SKM-1 treated with dmso at 0.1 percent for 144 hours (cell line): ENCODE measurements at regions not wholly inside any gene's neighbourhood (a gene's known extent, or its start where the extent isn't known, plus 50 kb on each side); places are given as distances from the start of the nearest gene placed in this dataset.

Experiments used
- DNase-seq: peaks from one replicate; lab custom pipeline; 2025; ENCODE audit not compliant: unreplicated experiment; lab: John Stamatoyannopoulos, UW

DNA sequence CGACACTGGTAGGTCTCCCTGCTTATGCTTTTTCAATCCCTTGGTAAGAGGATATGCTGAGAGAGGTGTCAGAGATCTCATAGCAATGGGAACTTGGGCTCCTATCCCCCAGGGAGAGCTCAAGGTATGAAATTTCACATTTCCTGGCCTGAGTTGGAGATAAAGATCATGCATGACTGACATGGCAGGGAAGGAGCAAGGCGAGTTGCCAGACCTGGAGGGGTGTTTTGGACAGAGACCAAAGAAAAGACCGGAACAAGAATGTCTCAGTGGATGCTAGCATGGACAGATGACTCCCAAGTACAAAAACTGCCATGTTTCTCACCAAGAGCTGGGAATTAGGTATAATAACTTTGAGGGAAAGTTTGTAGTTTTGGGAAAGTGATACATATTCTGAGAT is 334.1 kb upstream of the B3GALT2 start:
- no peak for DNase-seq

DNA sequence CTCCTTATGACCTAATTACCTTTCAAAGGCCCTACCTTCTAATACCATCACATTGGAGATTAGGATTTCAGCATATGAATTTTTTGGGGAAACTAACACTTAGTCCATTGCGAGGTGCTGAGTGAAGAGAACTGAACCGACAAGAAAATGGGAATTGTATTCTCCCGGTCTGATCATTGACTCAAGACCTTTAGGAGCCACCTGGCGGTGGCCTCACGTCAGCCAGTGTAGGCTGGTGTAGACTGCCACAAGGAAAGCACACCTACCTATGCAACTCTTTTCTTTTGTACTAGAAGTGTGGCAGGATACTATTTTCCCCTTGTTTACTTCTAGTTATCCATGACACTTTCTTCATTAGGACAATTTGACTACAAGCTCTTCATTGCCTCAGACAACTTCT is 333.5 kb upstream of the B3GALT2 start:
- no peak for DNase-seq

DNA sequence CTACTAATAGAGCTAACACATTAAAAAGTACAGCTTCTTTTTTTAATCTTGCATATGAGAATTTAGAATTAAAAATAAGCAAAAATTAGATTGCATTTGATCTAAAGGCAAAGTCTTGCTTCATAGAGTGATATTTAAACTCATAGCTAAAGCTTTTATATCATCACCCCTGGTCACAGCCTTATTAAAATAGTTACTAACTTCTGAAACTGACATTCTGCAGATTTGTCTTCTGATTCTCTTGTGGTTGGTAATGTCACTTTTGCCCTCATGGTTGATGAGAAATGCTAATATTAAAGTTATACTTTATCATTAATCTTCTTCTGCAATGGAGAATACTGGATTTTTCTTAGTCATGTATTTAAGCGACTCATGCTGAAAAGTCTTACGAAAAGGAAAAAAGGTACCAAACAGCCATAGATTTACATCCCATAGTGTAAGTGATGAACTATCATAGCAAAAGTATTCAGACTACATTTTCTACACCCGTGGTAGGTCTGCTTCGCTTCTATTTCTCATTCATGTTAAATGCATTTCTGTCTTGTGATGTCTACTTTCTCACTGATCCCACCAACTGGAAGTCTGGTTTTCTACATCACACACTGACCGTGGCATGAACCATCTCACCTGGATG is 330.5 kb upstream of the B3GALT2 start:
- no peak for DNase-seq

DNA sequence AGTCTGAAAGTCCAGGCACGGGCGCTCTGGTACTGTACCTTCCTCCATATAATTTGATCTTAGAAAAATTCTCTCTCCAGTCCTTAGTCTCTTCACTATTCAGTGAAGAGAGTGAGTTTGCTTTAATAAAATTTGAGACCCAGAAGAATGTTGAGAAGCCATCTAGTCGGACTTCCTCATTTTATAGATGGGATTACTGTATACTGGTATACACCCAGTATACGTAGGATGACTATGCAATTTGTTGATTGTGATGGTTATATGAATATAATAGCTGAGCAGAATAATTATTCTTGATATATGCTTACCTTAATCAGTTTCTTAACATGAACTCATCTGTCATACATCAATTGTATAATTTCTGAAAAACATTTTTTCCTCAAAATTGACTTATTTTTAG is 328.0 kb upstream of the B3GALT2 start:
- DNase-seq, result no peak

DNA sequence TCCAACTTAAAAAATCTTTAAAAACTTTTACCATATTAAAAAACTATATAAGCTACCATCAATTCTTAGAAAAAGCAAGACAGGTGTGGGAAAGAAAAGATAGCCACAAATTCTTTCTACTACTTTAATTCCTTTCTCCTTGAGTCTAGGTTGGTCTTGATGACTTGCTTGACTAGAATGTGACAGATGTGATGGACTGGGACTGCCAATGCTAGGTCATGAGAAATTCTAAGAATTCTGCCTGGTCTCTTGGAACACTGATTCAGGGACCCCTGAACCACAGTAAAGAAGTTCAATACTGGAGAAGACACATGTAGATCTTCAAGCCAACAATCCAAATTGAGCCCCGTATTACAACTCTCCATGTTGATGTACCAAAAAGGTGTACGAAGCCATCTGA is 326.6 kb upstream of the B3GALT2 start:
- no peak for DNase-seq

DNA sequence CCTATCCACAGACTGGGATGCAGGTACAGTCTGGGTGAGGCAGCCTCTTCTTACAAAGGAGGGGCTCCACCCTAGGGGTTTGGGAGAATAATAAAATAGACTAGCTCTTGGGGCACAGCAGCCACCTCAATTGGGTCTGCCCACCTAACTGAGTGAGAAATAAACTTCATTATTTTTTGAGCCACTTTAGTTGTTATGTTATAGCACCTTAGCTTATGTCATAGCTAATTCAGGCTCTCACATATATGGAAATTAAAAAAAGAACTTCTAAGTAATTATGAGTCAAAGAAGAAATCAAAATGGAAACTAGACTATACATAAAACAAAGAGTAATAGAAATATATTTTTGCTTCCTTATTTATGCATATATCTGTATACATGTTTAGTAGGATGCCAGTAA is 318.5 kb upstream of the B3GALT2 start:
- no peak for DNase-seq

DNA sequence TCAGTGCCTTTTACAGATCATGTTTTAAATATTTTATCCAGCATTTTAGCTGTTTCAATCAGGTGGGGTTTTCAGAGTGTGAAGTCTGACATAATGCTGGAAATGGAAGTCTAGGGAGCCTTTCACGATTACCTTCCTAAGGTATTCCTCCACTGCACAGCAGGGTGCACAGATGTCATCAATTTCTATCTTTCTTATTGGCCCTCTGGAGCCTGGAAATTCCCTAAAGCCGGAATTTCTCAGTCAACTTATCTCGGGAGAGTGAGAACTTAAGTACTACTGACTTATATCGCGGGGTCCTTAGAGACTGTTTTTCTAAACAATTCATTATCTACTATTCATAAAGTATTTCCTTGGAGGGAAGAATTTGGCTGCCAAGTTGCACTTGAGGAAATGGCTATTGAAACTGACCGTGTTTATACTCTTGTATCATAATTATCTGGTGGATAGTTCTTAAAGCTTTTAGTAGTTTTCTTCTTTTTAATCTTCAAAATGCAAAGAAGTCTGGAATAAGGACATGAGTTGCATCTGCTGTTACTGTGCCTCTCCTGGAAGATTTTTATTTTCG is 311.8 kb upstream of the B3GALT2 start:
- no peak for DNase-seq

DNA sequence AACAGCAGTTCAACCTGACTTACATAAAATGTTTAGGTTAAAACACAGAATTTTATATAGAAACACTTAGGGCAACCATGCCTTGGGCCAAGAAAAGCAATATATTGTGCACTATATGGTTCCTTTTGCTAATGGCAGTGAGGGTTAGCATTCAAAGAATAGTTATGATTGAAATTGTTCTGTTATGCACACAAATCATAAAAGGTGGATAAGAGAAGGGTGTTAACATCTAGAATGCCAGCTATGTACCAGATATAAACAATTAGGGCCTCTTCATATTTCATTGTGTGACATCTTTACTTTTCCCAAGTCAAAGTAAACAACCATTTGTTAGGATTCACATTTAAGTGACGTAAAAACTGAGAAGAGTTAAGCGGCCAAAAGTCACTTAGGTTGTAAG is 308.0 kb upstream of the B3GALT2 start:
- no peak for DNase-seq

DNA sequence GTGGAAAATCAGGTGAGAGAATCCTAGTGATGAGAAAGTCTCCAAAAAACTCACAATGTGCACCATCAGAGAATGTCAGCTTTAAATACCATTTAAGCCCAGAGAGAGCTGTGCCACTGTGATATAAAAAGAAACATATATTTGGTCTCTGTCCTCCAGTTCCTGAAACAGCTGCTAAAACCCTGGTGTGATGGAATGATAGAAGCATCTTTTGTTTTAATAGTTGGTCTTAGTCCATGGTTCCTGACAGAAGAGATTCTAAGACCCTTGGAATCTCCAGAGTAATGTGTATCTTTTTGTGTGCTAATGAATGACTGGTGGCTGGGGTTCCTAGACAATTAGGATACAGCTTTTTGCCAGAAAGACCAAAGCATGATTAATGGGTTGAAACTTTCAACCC is 302.8 kb upstream of the B3GALT2 start:
- no peak for DNase-seq

DNA sequence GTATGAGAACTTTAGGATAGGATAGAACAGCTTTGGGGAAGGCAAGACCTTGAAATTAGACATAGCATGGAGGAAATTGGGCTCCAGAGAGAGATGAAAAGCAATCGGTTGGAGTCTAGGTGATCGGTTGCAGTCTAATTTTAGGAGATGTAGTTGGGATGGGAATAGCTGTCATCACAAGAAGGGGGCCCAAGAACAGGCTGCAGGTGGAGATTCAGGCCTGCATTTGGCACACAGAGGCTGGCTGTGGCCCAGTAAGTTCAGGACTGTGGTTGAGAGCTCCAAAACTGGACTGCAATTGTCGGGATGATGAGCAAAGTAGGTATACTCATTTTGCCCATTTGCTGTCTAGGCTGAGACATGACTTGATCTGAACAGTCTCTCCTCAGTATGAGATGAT is 301.3 kb upstream of the B3GALT2 start:
- no peak for DNase-seq

DNA sequence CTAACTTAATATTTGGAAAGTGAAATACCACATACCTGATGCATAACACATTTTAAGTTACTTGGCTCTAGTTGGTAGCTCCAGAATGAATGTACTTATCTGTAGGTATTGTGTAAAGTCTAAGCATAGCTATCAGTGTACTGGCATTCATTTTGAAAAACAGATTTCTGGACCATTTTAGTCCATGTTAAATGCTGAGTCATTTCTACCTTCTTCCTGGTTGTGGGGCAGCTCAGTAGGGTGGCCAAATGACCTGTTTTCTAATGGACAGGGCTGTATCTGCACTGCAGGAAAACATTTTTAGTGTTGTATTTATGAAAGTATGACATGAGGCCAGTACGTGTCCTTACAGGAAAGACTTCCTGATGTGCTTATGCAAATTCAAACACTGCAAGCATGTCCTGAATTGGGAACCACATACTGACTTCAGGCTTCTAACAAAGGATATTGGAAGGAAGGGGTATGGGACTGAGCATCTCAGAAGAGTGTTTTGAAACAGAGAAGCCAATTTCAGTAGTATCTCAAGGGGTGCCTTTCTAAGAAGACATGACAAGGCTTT is 300.3 kb upstream of the B3GALT2 start:
- no peak for DNase-seq

DNA sequence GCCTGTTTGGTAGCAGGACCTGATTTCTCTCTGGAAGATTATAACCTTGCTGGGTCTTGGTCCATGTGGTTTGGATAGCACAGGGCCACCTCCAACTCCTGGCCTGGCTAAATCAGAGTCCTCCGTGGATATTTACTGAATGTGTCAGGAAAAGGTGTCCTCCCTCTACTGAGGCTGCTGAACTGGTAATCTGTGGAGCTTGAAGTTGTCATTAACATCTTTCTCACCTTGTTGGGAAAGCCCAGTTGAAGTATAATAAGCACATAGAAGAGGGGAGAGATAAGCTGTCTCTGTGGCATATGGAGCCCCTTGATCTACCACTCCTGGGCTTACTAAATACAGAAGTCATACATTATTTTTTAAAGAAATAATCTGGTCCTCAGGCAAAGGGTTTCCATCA is 294.3 kb upstream of the B3GALT2 start:
- no peak for DNase-seq

DNA sequence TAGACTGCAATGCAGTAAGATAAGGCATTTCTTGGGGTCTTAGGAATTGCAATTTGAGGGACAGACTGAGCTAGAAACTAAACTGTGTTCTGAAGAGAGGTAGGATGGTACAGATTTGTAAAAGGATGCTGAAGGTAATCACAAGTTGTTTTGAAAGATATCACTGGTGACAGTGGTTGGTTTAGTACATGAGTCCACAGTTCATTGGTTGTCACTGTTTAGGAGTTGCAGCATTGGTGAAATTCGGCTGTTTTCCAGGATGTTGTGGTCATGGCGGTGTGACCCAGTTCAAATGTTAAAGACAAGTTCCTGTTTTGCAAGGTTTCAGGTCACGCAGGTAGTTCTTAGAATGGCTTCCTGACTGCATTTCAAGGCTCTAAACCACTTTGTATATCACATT is 292.8 kb upstream of the B3GALT2 start:
- DNase-seq, result peak; percentile 61

DNA sequence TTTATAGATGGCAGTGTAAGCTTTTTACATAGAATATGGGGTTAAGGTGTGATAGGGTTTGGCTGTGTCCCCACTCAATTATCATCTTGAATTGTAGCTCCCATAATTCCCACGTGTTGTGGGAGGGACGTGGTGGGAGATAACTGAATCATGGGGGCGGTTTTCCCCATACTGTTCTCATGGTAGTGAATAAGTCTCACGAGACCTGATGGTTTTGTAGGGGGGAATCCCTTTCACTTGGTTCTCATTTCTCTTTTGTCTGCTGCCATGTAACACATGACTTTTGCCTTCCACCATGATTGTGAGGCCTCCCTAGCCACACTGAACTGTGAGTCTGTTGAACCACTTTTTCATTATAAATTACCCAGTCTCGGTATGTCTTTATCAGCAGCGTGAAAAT is 290.3 kb upstream of the B3GALT2 start:
- no peak for DNase-seq

DNA sequence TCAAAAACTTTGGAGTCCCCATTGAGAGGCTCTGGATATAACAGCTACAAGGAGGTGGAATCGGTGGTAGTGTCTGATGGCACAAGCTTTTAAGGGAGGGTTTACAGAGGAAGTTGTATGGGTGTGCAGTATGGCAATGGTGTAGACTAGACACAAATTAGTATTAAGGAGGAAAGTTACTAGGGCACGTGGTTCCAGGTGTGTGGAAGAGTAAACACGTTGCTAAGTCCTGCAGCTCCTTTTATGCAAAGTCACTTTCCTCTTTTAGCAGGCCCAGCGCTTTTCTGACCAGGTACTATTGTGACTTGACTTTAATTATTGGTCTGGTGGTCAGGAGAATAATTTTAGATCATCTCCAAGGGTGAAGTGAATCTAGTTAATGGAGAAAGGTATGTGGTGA is 287.5 kb upstream of the B3GALT2 start:
- no peak for DNase-seq

DNA sequence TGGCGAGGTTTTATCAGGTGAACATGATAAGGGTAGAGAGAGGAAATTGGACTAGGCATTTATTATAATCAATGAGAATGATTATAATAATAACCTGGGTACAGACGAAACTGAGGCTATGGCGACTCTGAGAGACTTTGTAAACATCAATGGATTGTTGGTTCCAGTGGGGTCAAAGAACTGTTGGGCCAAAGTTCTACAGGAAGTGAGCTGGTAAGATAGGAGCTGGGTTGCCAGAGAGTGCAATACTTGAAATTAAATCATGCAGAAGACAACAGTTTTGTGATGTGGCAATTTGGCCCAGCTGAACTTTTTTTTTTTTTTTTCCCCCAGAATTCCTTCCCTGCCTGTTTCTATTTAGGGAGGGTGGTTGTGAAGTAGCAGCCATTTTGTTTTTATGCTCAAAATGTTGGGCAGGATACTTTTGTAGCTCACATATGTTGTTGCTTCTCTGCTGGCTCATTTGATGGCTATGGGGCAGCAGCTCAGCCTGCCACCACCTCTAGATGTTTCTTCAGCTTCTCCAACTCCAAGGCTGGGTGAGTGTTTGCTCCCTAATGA is 286.5 kb upstream of the B3GALT2 start:
- no peak for DNase-seq

DNA sequence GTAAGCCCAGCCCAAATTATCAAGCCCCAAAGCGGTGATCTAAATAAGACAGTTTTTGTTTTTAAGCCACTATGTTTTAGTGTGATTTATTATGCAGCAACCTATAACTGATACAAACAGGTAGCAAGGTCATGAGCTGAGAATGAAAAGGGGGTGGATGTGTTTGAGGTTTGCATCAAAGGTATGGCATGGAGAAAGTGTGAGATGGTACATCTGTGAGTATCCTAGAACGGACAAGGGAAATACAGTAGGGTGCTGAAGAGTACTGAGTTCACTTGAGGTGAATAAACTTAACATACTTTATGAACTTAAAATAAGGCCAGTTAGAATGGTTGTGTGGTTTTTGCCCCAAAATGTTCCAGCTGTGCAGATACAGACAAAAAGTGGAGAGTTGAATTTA is 286.0 kb upstream of the B3GALT2 start:
- no peak for DNase-seq

DNA sequence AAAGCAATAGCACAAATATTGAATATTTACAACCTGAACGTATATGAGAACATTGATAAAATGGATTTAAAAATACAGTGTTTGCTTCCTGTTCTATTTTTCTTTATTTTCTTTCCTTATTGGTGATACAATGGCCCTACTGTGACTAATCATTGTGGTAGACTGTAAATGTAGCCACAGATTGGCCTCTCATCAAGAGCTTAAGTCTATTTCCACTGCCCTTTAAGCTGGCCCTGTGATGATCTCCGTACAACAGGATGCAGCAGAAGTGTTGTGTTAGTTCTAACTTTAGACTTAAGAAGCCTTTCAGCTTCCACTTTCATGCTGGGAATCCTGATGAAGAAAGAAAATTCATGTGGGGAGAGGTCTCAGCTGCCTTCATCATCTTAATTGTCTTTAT is 285.6 kb upstream of the B3GALT2 start:
- DNase-seq, result no peak

DNA sequence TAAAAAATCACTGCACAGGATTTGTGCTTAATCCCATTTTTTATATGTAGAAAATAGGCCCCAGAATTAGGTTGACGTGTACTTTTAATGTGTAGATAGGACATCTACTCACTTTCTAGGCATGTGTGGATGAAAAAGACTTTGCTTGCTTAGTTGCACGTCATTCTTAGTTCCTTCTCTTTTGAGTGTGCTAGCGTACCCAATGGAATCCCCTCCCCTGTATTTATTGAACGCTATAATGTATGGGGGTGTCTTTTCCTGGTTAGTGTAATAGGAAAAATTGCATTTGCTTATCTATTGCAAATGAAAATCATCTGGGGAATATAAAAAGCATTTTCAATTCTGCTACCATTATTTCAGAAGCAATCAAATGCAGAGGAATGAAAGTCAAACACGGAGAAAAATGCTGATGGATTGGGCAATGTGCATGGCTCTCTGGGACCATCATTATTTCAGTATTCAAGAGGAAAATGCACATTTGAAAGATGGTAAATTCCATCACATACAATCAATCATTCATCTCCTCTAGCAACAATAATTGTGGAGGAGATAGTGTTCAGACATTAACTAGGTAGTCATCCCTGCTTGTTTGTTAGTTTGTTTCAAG is 277.0 kb upstream of the B3GALT2 start:
- no peak for DNase-seq

DNA sequence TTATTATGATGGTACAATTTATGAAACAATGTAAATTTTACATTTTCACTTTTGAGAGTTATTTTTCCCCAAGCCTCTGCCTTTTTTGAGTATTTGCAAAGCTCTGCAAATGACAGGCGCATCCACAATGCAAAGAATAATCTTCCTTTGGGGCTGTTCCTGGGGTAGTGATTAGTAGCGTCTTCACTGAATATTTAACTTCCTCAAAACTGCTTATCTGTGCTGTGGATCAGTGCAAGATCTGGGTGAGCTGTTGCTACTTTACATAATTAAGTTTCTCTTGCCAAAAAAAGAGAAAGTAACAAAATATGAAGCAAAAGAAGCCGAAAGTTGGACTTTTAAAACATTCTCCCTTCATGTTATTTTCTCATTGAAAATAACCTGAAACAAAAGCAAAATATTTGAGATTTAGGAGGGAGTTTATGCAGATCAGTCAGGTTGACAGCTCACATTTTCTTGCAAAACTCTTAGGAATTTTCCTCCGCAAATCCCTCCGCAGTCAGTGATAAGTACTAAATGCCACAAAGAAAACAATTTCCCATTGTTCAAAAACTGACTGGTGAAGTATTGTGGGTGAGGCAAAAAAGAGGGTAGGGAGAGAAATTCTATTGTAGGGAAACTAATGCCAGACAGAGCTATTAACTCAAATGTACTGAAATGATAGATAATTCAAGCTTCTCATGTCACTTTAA is 276.4 kb upstream of the B3GALT2 start:
- peak; percentile 64 for DNase-seq

DNA sequence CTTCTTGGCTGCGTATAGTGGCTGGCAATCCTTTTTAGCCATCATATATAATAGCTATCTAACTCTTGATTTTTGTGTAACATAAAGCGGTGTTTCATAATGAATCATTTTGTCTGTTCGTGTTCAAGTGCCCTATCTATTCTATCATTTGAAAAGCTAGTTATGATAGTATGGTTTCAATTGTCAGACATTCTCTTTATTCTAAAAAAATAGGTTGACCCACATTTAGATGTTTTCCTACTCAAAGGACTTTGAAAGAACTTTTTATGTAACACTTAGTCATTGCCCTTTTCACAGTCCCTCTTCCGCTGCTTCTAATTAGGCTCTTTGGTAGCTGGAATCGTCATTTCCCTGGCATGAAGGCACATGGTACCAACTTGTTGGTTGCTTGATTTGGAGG is 272.2 kb upstream of the B3GALT2 start:
- DNase-seq, result no peak

DNA sequence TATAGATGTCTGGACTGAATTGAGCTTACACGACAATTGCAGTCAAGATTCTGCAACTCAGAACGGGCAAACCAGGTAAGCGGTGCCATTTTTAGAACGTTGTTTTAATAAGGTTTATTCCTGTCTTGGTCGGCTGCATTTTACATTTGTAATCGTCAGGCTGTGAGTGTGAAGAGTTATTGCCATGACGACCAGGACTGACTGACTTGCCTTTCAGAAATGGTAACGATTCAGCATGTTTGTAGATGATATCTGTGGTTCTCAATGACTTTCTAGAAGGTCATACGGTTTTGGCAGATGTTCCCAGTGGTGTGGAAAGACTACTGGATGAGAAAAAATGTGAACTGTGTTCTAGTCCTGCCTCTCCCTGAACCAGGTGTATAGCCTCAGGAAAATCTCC is 271.3 kb upstream of the B3GALT2 start:
- DNase-seq, result no peak
